HepG2 (cell line): ENCODE measurements at regions not wholly inside any gene's neighbourhood (a gene's known extent, or its start where the extent isn't known, plus 50 kb on each side); places are given as distances from the start of the nearest gene placed in this dataset.

Experiments used
- EZH2 ChIP-seq: conservative IDR thresholded peaks from 2 replicates; pipeline ENCODE4 v1.6.1; 2012; ENCODE audit warnings: mild to moderate bottlenecking, low read depth, low read length, moderate library complexity
- KAT2B ChIP-seq: fragments of 150-350 bp; IDR thresholded peaks from 2 replicates; pipeline ENCODE4 v1.6.1; 2014; ENCODE audit warnings: low read depth, low read length, borderline replicate concordance
- POLR2AphosphoS5 ChIP-seq: IDR thresholded peaks from 2 replicates; pipeline ENCODE4 v1.6.1; 2012; ENCODE audit warnings: low read depth, low read length
- ZNF235 ChIP-seq: sonication (generic); formaldehyde crosslinking; IDR thresholded peaks from 2 replicates; pipeline ENCODE4 v1.8.1; 2023; ENCODE audit warnings: mild to moderate bottlenecking, missing genetic modification reagents, borderline replicate concordance
- ZNF547 ChIP-seq: sonication (generic); formaldehyde crosslinking; IDR thresholded peaks from 2 replicates; pipeline ENCODE4 v1.5.1; 2020; ENCODE audit warnings: mild to moderate bottlenecking, missing genetic modification reagents
- ZNF713 ChIP-seq: sonication (generic); formaldehyde crosslinking; IDR thresholded peaks from 2 replicates; pipeline ENCODE4 v1.4.0; 2020; ENCODE audit warnings: mild to moderate bottlenecking, missing genetic modification reagents
- TF ChIP-seq, protein P1 (sequence below): sonication (generic); formaldehyde crosslinking; IDR thresholded peaks from 2 replicates; pipeline ENCODE4 v1.5.0; 2020; ENCODE audit warnings: mild to moderate bottlenecking, missing genetic modification reagents, moderate library complexity
- TF ChIP-seq, protein P2 (sequence below): sonication (generic); formaldehyde crosslinking; IDR thresholded peaks from 2 replicates; pipeline ENCODE4 v1.8.0; 2022; ENCODE audit warnings: mild to moderate bottlenecking, missing genetic modification reagents; ENCODE audit not compliant: insufficient replicate concordance

DNA sequence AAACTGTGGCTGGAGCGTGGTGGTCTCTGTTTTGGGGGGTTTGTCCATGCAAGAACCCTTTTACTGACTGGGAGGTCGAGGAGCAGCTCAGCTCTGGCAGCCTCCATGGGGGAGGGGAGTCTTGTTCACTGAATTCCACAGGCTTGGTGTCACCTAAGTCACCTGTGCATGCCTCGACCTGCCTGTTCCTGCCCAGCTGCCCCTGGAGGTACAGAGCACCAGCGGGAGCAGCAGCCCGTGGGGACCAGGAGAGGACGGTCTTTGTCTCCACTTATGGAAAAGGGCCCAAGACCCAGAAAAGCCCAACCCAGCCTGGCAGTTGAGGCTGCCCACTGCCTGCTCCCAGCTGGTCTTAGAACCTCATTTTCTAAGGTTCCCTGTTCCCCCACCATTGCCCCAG, 168.7 kb upstream of the AGAP1 start:
- TF ChIP-seq ZNF713: no peak
- TF ChIP-seq, protein P1, sequence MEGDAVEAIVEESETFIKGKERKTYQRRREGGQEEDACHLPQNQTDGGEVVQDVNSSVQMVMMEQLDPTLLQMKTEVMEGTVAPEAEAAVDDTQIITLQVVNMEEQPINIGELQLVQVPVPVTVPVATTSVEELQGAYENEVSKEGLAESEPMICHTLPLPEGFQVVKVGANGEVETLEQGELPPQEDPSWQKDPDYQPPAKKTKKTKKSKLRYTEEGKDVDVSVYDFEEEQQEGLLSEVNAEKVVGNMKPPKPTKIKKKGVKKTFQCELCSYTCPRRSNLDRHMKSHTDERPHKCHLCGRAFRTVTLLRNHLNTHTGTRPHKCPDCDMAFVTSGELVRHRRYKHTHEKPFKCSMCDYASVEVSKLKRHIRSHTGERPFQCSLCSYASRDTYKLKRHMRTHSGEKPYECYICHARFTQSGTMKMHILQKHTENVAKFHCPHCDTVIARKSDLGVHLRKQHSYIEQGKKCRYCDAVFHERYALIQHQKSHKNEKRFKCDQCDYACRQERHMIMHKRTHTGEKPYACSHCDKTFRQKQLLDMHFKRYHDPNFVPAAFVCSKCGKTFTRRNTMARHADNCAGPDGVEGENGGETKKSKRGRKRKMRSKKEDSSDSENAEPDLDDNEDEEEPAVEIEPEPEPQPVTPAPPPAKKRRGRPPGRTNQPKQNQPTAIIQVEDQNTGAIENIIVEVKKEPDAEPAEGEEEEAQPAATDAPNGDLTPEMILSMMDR (CRISPR knock-in tag): no peak
- no peak for TF ChIP-seq ZNF235 (CRISPR knock-in tag)
- TF ChIP-seq ZNF547: no peak
- TF ChIP-seq POLR2AphosphoS5: no peak
- TF ChIP-seq, protein P2, sequence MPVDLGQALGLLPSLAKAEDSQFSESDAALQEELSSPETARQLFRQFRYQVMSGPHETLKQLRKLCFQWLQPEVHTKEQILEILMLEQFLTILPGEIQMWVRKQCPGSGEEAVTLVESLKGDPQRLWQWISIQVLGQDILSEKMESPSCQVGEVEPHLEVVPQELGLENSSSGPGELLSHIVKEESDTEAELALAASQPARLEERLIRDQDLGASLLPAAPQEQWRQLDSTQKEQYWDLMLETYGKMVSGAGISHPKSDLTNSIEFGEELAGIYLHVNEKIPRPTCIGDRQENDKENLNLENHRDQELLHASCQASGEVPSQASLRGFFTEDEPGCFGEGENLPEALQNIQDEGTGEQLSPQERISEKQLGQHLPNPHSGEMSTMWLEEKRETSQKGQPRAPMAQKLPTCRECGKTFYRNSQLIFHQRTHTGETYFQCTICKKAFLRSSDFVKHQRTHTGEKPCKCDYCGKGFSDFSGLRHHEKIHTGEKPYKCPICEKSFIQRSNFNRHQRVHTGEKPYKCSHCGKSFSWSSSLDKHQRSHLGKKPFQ (CRISPR knock-in tag): no peak
- TF ChIP-seq EZH2: no peak
- TF ChIP-seq KAT2B: no peak
